ENCODE measurements at regions not wholly inside any gene's neighbourhood (a gene's known extent, or its start where the extent isn't known, plus 50 kb on each side); places are given as distances from the start of the nearest gene placed in this dataset.
"Not testable (repeated sequence)": the region's sequence is repeated elsewhere in the genome, so short reads cannot be mapped to it uniquely, and the experiment has no call there.

GRCh38 chr7:120185940-120186682, 86.9 kb upstream of the KCND2 start:
- Mint-ChIP-seq H3K36me3 (ENCODE audit: low read depth) (no peaks in the 10 kb centered on the region), H3K4me1 (ENCODE audit: low read depth) (no peaks in the 10 kb centered on the region), H3K27ac (no peak overlapping the region), H3K4me3 (no peak overlapping the region), H3K27me3 (no peaks in the 10 kb centered on the region), H3K9me3 (no peaks in the 10 kb centered on the region)
- intact Hi-C loops (cut with micrococcal nuclease), result no loop called here

- Mint-ChIP-seq H3K36me3 (ENCODE audit: low read depth) (no peaks in the 10 kb centered on the region), H3K9me3 (no peaks in the 10 kb centered on the region), H3K27me3 (no peaks in the 10 kb centered on the region), H3K4me3 (no peak overlapping the region), H3K27ac (no peak overlapping the region), H3K4me1 (ENCODE audit: low read depth) (no peaks in the 10 kb centered on the region)
- intact Hi-C loops (cut with micrococcal nuclease), result no loop called here
Observed at GRCh38 chr7:120186688-120187087, 86.3 kb upstream of the KCND2 start.

- Mint-ChIP-seq H3K9me3 (no peaks in the 10 kb centered on the region), H3K36me3 (ENCODE audit: low read depth) (no peaks in the 10 kb centered on the region), H3K27me3 (no peaks in the 10 kb centered on the region), H3K4me3 (no peak overlapping the region), H3K27ac (no peak overlapping the region), H3K4me1 (ENCODE audit: low read depth) (no peaks in the 10 kb centered on the region)
- intact Hi-C loops (cut with micrococcal nuclease), result no loop called here
Observed at GRCh38 chr7:120189623-120190022, 83.4 kb upstream of the KCND2 start.

- intact Hi-C loops (cut with micrococcal nuclease), result no loop called here
- H3K27ac Mint-ChIP-seq, result no peak overlapping the region
- H3K4me3 Mint-ChIP-seq, result no peak overlapping the region
- no peaks in the 10 kb centered on the region for H3K36me3 Mint-ChIP-seq (ENCODE audit: low read depth)
- no peaks in the 10 kb centered on the region for H3K9me3 Mint-ChIP-seq
- no peaks in the 10 kb centered on the region for H3K27me3 Mint-ChIP-seq
- H3K4me1 Mint-ChIP-seq (ENCODE audit: low read depth), result no peaks in the 10 kb centered on the region
Observed at GRCh38 chr7:120190109-120190508, 82.9 kb upstream of the KCND2 start.

GRCh38 chr7:120190566-120190965, 82.4 kb upstream of the KCND2 start:
- Mint-ChIP-seq H3K4me1 (ENCODE audit: low read depth) (no peaks in the 10 kb centered on the region), H3K4me3 (no peak overlapping the region), H3K9me3 (no peaks in the 10 kb centered on the region), H3K27ac (no peak overlapping the region), H3K27me3 (no peaks in the 10 kb centered on the region), H3K36me3 (ENCODE audit: low read depth) (no peaks in the 10 kb centered on the region)
- intact Hi-C loops (cut with micrococcal nuclease), result no loop called here

DNA sequence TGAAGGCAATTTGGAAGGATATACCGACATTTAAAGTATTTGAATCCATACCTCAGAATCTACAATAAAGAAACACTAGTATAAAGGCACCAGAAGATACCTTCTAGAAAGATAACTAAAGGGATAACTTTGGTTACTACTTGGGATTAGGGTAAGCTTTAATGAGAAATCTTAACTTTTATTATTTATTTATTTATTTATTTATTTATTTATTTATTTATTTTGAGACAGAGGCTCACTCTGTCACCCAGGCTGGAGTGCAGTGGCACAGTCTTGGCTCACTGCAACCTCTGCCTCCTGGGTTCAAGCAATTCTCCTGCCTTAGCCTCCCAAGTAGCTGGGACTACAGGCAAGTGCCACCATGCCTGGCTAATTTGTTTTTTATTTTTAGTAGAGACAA, 81.6 kb upstream of the KCND2 start:
- H3K27ac Mint-ChIP-seq; H3K4me1 Mint-ChIP-seq (ENCODE audit: low read depth); H3K36me3 Mint-ChIP-seq (ENCODE audit: low read depth); H3K9me3 Mint-ChIP-seq; H3K27me3 Mint-ChIP-seq; intact Hi-C loops (cut with micrococcal nuclease); H3K4me3 Mint-ChIP-seq: not testable (repeated sequence)

DNA sequence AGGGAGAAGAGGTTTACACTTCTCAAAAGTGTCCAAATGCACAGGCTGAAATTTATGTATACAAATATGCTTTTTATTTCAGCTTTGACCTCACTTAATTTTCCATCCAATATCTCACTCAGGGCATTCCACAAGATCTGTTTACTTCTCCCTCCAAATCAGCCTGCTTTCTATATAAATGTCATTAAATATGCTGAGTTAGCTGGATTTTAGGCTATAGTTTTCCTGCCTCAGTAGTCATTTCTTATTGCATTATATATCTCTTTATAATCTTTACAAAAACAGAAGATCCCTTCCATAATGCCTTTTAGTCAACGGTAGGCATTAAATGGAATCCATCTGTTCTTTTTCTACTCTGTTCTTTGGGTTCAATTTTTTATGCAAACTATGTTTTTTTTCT, 71.7 kb upstream of the KCND2 start:
- Mint-ChIP-seq H3K36me3 (ENCODE audit: low read depth) (no peaks in the 10 kb centered on the region), H3K4me3 (no peak overlapping the region), H3K27me3 (no peaks in the 10 kb centered on the region), H3K4me1 (ENCODE audit: low read depth) (no peaks in the 10 kb centered on the region), H3K9me3 (no peaks in the 10 kb centered on the region), H3K27ac (no peak overlapping the region)
- intact Hi-C loops (cut with micrococcal nuclease), result no loop called here

GRCh38 chr7:120205101-120205500, 67.9 kb upstream of the KCND2 start:
- no peak overlapping the region for H3K27ac Mint-ChIP-seq
- peaks cover 24% of the 10 kb centered on the region for H3K9me3 Mint-ChIP-seq
- no peak overlapping the region for H3K4me3 Mint-ChIP-seq
- intact Hi-C loops (cut with micrococcal nuclease), result no loop called here
- H3K27me3 Mint-ChIP-seq, result no peaks in the 10 kb centered on the region
- no peaks in the 10 kb centered on the region for H3K36me3 Mint-ChIP-seq (ENCODE audit: low read depth)
- no peaks in the 10 kb centered on the region for H3K4me1 Mint-ChIP-seq (ENCODE audit: low read depth)

DNA sequence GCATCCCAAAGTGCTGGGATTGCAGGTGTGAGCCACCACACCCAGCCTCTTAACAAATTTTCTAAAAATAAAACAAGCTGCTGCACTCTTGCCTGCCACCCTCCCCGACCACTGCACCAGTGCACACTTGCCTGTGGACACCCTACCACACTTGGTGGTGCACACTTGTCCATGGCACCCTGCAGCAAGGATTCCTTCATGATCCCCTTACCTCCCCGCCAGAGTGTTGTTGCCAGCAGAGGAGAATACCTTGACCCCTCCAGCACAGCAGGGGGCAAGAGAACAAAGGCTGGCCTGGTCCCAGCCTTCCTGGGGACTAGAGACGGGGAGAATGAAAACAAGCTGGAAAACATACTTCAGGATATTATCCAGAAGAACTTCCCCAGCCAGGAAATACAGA, 65.9 kb upstream of the KCND2 start:
- no peaks in the 10 kb centered on the region for H3K36me3 Mint-ChIP-seq (ENCODE audit: low read depth)
- peaks cover 30% of the 10 kb centered on the region for H3K9me3 Mint-ChIP-seq
- no peaks in the 10 kb centered on the region for H3K4me1 Mint-ChIP-seq (ENCODE audit: low read depth)
- H3K27ac Mint-ChIP-seq, result no peak overlapping the region
- H3K4me3 Mint-ChIP-seq, result no peak overlapping the region
- no peaks in the 10 kb centered on the region for H3K27me3 Mint-ChIP-seq
- intact Hi-C loops (cut with micrococcal nuclease), result no loop called here

DNA sequence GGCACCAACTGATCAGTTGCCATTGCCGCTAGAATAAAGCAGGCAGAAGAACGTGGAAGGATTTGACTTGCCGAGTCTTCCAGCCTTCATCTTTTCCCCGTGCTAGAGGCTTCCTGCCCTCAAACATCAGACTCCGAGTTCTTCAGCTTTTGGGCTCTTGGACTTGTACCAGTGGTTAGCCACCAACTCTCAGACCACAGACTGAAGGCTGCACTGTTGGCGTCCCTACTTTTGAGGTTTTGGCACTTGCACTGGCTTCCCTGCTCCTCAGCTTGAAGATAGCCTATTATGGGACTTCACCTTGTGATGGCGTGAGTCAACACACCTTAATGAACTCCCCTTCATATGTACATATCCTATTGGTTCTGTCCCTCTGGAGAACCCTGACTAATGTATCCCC, 57.3 kb upstream of the KCND2 start:
- Mint-ChIP-seq H3K27me3 (no peaks in the 10 kb centered on the region), H3K9me3 (peaks cover 8% of the 10 kb centered on the region), H3K4me3 (no peak overlapping the region), H3K27ac (no peak overlapping the region), H3K4me1 (ENCODE audit: low read depth) (no peaks in the 10 kb centered on the region), H3K36me3 (ENCODE audit: low read depth) (no peaks in the 10 kb centered on the region)
- intact Hi-C loops (cut with micrococcal nuclease), result no loop called here

- Mint-ChIP-seq H3K36me3 (ENCODE audit: low read depth) (no peaks in the 10 kb centered on the region), H3K27me3 (no peaks in the 10 kb centered on the region), H3K27ac (no peak overlapping the region), H3K4me3 (no peak overlapping the region), H3K9me3 (peaks cover 6% of the 10 kb centered on the region), H3K4me1 (ENCODE audit: low read depth) (no peaks in the 10 kb centered on the region)
- intact Hi-C loops (cut with micrococcal nuclease), result no loop called here
Observed at GRCh38 chr7:120216947-120217346, 56.0 kb upstream of the KCND2 start.

GRCh38 chr7:120218712-120219111, 54.3 kb upstream of the KCND2 start:
- H3K27ac Mint-ChIP-seq, result no peak overlapping the region
- no peaks in the 10 kb centered on the region for H3K27me3 Mint-ChIP-seq
- no peak overlapping the region for H3K4me3 Mint-ChIP-seq
- H3K36me3 Mint-ChIP-seq (ENCODE audit: low read depth), result no peaks in the 10 kb centered on the region
- intact Hi-C loops (cut with micrococcal nuclease), result no loop called here
- H3K4me1 Mint-ChIP-seq (ENCODE audit: low read depth), result no peaks in the 10 kb centered on the region
- H3K9me3 Mint-ChIP-seq, result no peaks in the 10 kb centered on the region

DNA sequence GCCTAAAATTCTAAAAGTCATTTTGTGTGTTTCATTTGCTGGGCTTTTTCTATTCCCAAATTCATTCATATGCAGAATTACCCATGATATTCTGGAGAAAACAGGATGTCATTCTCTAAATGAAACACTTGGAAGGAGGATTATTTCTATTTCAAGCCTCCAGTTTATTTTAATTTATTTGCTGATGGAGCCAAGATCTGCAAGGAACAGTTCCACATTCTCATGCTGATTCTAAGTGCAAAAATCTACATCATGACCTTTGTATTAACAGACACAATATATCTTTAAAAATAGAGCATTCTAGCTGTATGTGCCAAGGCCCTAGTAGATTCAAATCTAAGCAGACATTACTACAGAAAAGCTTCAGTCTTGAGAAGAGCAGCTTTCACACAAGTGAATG, 51.3 kb upstream of the KCND2 start:
- Mint-ChIP-seq H3K4me1 (ENCODE audit: low read depth) (no peaks in the 10 kb centered on the region), H3K27ac (no peak overlapping the region), H3K36me3 (ENCODE audit: low read depth) (no peaks in the 10 kb centered on the region), H3K4me3 (no peak overlapping the region), H3K9me3 (no peaks in the 10 kb centered on the region), H3K27me3 (no peaks in the 10 kb centered on the region)
- intact Hi-C loops (cut with micrococcal nuclease), result no loop called here

All from dendritic cell treated with granulocyte-macrophage colony-stimulating factor and Interleukin-4, amounts not matched to agents 40 ng/mL and 50 ng/mL, for 4 days (primary cell).